Panc1 (cell line): ENCODE measurements at regions not wholly inside any gene's neighbourhood (a gene's known extent, or its start where the extent isn't known, plus 50 kb on each side); places are given as distances from the start of the nearest gene placed in this dataset.

Experiments used
- ATAC-seq: fragments of 200-7000 bp; cut with Tn5 transposase; 2 replicates; pipeline ENCODE4 v1.9.1; 2020; ENCODE audit warnings: mild to moderate bottlenecking, moderate library complexity
- BruUV-seq: library from RNA; stranded (reverse); fragments of 400-500 nt; replicated peaks from 2 replicates; lab custom pipeline; 2021; lab: Mats Ljungman, UMichigan
- CTCF ChIA-PET: fragments of 300-600 bp; sonication (Branson Sonifier 250); formaldehyde crosslinking; loops from one replicate; lab custom pipeline; 2022; ENCODE audit warnings: antibody characterized with exemption; lab: Charles Lee
- POLR2A ChIA-PET: fragments of 300-600 bp; sonication (Branson Sonifier 250); formaldehyde crosslinking; loops from one replicate; lab custom pipeline; 2022; ENCODE audit warnings: antibody characterized with exemption; lab: Charles Lee
- DNase-seq: peaks from one replicate; pipeline ENCODE4 v3.0.0-alpha.2; 2010; ENCODE audit warnings: low read depth, low spot score
- H3K27ac ChIP-seq: 2 replicates; pipeline ENCODE4 v1.5.1; 2011; ENCODE audit warnings: mild to moderate bottlenecking, low read length, inconsistent platforms
- H3K27me3 ChIP-seq: fragments of 200-500 bp; sonication (Bioruptor generic); 2 replicates; pipeline ENCODE4 v1.6.0; 2014; ENCODE audit warnings: low read length, inconsistent platforms; ENCODE audit not compliant: control insufficient read depth, insufficient read depth
- H3K36me3 ChIP-seq: fragments of 200-500 bp; sonication (Bioruptor generic); 2 replicates; pipeline ENCODE4 v1.5.1; 2014; ENCODE audit warnings: inconsistent platforms, mild to moderate bottlenecking, low read length, moderate library complexity; ENCODE audit not compliant: control insufficient read depth, insufficient read depth
- H3K4me1 ChIP-seq: 2 replicates; pipeline ENCODE4 v1.5.1; 2011; ENCODE audit warnings: inconsistent platforms, mild to moderate bottlenecking, low read length, moderate library complexity; ENCODE audit not compliant: control insufficient read depth, insufficient read depth
- H3K4me3 ChIP-seq, 2 experiments: 2 replicates each; pipeline ENCODE4 v1.5.1; 2011 to 2012; ENCODE audit warnings: low read depth in 2 of 2, low read length in 2 of 2, mild to moderate bottlenecking in 2 of 2, inconsistent platforms in 1 of 2, moderate library complexity in 1 of 2
- H3K9me3 ChIP-seq: fragments of 200-500 bp; sonication (Bioruptor generic); 2 replicates; pipeline ENCODE4 v1.5.1; 2014; ENCODE audit warnings: low read depth, mild to moderate bottlenecking, inconsistent platforms, low read length, moderate library complexity; ENCODE audit not compliant: control insufficient read depth, insufficient read depth
- CTCF ChIP-seq: fragments of 450-650 bp; IDR thresholded peaks from 2 replicates; pipeline ENCODE4 v1.5.1; 2017; ENCODE audit warnings: mild to moderate bottlenecking
- POLR2AphosphoS5 ChIP-seq: IDR thresholded peaks from 2 replicates; pipeline ENCODE4 v1.6.1; 2012; ENCODE audit warnings: mild to moderate bottlenecking, low read depth, low read length, moderate library complexity
- REST ChIP-seq, 2 experiments: IDR thresholded peaks; 2 replicates each; pipeline ENCODE4 v1.6.1; 2011 to 2012; ENCODE audit warnings: low read depth in 2 of 2, control low read depth in 1 of 2, low read length in 1 of 2, mild to moderate bottlenecking in 1 of 2, moderate library complexity in 1 of 2; ENCODE audit not compliant: insufficient read depth in 1 of 2
- SIN3A ChIP-seq: IDR thresholded peaks from 2 replicates; pipeline ENCODE4 v1.6.1; 2012; ENCODE audit warnings: low read depth, mild to moderate bottlenecking, low read length, moderate library complexity, borderline replicate concordance; ENCODE audit not compliant: insufficient read depth
- TCF7L2 ChIP-seq: IDR thresholded peaks from 2 replicates; pipeline ENCODE4 v1.6.1; 2011; ENCODE audit warnings: mild to moderate bottlenecking, low read depth, low read length, inconsistent platforms
- in situ Hi-C: cut with HindIII; loops from 2 replicates; pipeline ENCODE4 v1.10.0; 2016; ENCODE audit warnings: low sequenced_read_pairs, low pct_unique_long_range_greater_than_20kb
- intact Hi-C: fragments of 100-400 bp; cut with micrococcal nuclease; formaldehyde crosslinking; loops from one replicate; pipeline ENCODE4 v1.10.0; 2022; ENCODE audit not compliant: unreplicated experiment

- in situ Hi-C loops = no loop called here
- no peak for ATAC-seq
- intact Hi-C loops = no loop called here
- H3K4me3 ChIP-seq = no peak overlapping the region
- BruUV-seq = no TSS peak
- no peak overlapping the region for H3K27ac ChIP-seq
- no peak for DNase-seq
- no peaks in the 10 kb centered on the region for H3K9me3 ChIP-seq
- H3K27me3 ChIP-seq = no peaks in the 10 kb centered on the region
- ChIA-PET CTCF (no interaction called here), POLR2A (no interaction called here)
- TF ChIP-seq TCF7L2 (no peak), REST (IDR thresholded peaks at IDR 0.05; ENCODE audit: insufficient read depth in 1 of 2, low read depth in 2 of 2, low read length in 1 of 2) (no peak), SIN3A (no peak), POLR2AphosphoS5 (no peak), CTCF (no peak)
- H3K4me1 ChIP-seq = no peaks in the 10 kb centered on the region
- H3K36me3 ChIP-seq = no peaks in the 10 kb centered on the region
Measured at GRCh38 chr1:117782056-117782455, 147.4 kb downstream of the GDAP2 start.

GRCh38 chr1:117783606-117784396, 145.6 kb downstream of the GDAP2 start:
- CTCF ChIA-PET = no interaction called here
- DNase-seq = no peak
- in situ Hi-C loops (no loop called here), intact Hi-C loops (no loop called here)
- ATAC-seq = no peak
- Histone ChIP-seq H3K36me3 (no peaks in the 10 kb centered on the region), H3K4me3 (no peak overlapping the region), H3K9me3 (no peaks in the 10 kb centered on the region), H3K27me3 (no peaks in the 10 kb centered on the region), H3K4me1 (no peaks in the 10 kb centered on the region), H3K27ac (no peak overlapping the region)
- POLR2A ChIA-PET = no interaction called here
- TF ChIP-seq SIN3A (no peak), TCF7L2 (no peak), REST (IDR thresholded peaks at IDR 0.05; ENCODE audit: insufficient read depth in 1 of 2, low read depth in 2 of 2, low read length in 1 of 2) (no peak), POLR2AphosphoS5 (no peak), CTCF (no peak)
- no TSS peak for BruUV-seq
